Cardiac fibroblast (primary cell): ENCODE measurements at regions not wholly inside any gene's neighbourhood (a gene's known extent, or its start where the extent isn't known, plus 50 kb on each side); places are given as distances from the start of the nearest gene placed in this dataset.

Experiments
- DNase-seq, 2 donors: peaks; one replicate each; pipeline versions ENCODE4 v3.0.0 to v3.0.0-alpha.2; 2010; ENCODE audit warnings: low read depth in 2 of 2
- H3K4me3 ChIP-seq, 2 donors: replicated peaks in 1 of 2; 1 replicate in 1 of 2; 2 replicates in 1 of 2; pipeline ENCODE4 v1.5.1; 2011; ENCODE audit warnings: low read depth in 2 of 2, low read length in 2 of 2, mild to moderate bottlenecking in 2 of 2, moderate library complexity in 1 of 2
- TF ChIP-seq, protein P1 (sequence below): IDR thresholded peaks from one replicate; pipeline ENCODE4 v1.5.1; 2011; ENCODE audit warnings: low read depth, mild to moderate bottlenecking, low read length, inconsistent platforms

DNA sequence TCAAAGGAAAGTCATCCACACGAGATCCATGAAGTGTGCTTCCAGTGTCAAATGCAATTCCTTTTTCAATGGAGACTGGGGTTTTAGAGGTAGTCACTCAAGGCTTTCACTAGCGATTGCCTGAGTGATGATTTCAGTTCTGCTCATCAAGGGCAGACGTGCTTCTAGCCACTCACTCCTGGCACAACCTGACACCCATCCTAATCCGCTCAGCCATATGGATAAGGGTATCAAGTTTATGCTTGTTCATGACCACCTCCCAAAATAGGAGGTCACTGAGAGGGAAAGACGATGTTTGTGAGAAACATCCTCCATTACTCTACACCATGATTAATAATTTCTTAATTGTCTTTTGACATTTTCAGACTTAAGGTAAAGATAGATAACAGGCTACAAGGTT is 91.3 kb upstream of the HEY2 start:
- TF ChIP-seq, protein P1, sequence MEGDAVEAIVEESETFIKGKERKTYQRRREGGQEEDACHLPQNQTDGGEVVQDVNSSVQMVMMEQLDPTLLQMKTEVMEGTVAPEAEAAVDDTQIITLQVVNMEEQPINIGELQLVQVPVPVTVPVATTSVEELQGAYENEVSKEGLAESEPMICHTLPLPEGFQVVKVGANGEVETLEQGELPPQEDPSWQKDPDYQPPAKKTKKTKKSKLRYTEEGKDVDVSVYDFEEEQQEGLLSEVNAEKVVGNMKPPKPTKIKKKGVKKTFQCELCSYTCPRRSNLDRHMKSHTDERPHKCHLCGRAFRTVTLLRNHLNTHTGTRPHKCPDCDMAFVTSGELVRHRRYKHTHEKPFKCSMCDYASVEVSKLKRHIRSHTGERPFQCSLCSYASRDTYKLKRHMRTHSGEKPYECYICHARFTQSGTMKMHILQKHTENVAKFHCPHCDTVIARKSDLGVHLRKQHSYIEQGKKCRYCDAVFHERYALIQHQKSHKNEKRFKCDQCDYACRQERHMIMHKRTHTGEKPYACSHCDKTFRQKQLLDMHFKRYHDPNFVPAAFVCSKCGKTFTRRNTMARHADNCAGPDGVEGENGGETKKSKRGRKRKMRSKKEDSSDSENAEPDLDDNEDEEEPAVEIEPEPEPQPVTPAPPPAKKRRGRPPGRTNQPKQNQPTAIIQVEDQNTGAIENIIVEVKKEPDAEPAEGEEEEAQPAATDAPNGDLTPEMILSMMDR: no peak
- DNase-seq: no peak
- no peak overlapping the region for H3K4me3 ChIP-seq

DNA sequence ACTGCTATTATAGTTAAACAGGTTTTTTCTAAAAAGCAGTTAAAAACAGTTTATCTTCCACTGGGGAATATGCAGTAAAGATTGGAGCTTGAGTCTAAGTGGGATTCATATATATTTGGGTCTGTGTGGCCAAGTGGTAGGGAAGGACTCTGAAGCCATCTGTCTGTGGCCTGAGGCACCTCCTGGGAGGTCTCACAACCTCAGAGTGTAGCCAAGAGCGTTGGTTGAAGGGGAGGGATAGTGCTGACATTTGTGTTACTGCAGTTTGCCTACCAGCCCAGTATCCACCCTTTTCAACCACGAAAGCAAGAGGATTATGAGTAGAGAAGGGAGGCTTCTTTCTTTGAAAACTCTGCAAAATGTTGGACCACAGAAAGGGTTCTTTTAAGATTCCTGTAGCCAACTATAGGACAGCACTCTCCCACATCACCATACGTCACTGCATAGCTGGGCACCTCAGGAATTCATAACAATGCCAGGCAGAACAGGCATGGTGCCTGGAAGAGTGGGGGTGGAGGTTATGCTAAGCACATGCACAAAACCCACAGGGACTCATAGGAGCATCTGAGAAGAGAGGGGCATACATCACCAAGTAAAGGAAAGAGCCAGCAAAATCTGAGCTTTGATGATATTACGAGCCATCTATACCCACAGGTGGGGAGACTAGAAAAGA is 90.5 kb upstream of the HEY2 start:
- TF ChIP-seq, protein P1: no peak
- DNase-seq: no peak
- no peak overlapping the region for H3K4me3 ChIP-seq

DNA sequence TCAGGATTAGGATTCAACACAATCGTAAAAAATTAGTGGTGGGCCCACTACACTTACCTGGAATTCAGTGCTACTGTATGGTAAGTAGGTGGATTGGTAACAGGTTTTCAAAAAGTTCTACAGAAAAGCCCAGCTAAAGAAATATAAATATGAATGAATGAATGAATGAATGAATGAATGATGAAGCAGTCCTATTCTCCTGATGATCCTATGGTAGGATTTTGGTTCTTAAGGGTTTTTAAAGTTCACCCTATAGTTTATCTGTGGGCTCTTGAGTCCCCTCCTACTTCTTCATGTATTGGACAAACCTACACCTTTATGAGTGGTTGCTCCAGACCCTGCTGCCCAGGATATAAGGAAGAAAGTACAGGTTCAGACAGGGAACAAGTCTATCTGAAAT is 89.5 kb upstream of the HEY2 start:
- H3K4me3 ChIP-seq: no peak overlapping the region
- DNase-seq: no peak
- TF ChIP-seq, protein P1: no peak

DNA sequence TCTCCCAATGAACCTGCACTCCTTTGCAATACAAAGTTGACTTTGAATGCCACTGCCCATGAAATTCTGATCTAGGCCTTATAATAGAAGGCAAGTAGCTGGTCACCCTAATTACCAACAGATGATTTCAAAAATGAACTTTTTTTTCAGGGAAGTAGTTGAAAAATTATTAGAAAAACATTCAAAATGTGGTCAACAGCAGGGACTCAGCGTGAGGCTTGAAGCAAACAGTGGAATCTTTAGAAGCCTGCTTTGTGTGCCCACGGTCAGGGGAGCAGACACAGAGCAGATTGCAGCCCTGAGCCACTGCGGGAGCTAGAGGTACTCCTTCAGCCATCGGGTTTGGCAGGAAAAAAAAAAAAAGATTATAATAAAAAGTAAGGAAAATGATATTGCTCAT is 87.1 kb upstream of the HEY2 start:
- DNase-seq: no peak
- H3K4me3 ChIP-seq: no peak overlapping the region
- TF ChIP-seq, protein P1: no peak

DNA sequence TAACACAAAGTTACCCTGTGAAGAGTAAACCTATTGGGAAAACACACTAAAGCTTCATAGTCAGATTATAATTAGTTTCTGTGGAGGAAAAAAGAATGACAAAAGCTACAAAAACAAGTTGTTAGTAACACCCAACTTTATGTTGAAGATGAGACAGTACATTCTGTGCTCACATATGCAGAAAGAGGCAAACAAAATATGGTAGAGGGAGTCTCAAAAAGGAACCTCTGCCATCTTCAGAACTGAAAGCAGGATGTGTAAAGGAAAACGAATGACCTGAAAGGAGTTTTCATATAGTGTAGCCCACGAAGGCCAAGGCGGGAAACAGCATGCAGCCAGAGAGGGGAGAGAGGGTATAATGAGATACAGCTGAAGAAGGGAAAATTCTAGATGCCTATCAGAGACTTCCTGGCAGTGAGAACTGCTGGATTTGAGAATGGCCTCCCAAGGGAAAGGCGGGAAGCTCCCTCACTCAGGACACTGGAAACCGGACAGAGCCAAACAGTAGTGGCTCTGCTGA is 84.1 kb upstream of the HEY2 start:
- TF ChIP-seq, protein P1: no peak
- DNase-seq: no peak
- H3K4me3 ChIP-seq: no peak overlapping the region

DNA sequence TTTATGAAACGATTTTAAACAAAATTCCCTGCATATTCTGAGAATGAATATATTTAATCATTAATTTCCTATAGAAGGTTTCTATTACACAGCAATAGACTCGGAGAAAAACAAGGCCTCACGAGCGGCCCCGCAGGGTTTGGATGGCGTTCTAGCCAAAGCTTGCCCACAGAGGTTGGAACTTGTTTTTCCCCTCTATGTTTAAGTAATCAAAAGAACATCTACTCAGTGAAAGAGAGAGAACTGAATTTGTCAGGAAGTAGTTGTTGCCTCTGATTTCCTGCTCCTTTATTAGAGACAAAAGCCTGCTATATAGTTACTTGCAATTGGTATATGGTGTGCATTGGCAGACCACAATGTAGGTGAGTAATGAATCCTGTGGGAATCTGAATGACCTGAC is 82.1 kb upstream of the HEY2 start:
- no peak overlapping the region for H3K4me3 ChIP-seq
- TF ChIP-seq, protein P1: no peak
- DNase-seq: no peak

DNA sequence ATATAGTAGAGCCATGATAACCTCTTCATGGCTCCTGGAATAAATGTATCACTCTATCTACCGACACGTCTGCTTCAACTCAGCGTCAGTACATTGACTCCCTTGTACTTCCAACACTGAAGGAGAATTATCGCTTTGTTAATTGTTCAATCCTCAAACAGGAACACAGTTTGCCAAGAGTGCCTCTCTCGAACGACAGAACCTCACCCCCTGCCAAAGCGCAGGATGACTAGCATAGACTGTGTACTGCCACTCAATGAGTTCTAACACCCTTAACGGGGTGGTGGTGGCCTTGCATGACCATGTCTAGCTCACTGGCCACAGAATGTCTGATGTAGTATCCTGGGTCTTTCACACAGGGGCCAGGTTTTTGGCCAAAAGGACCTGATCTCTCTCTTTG is 81.4 kb upstream of the HEY2 start:
- TF ChIP-seq, protein P1: no peak
- H3K4me3 ChIP-seq: no peak overlapping the region
- DNase-seq: no peak
